Naive thymus-derived CD8-positive, alpha-beta T cell (primary cell): ENCODE measurements at regions not wholly inside any gene's neighbourhood (a gene's known extent, or its start where the extent isn't known, plus 50 kb on each side); places are given as distances from the start of the nearest gene placed in this dataset.
"Not testable (repeated sequence)": the region's sequence is repeated elsewhere in the genome, so short reads cannot be mapped to it uniquely, and the experiment has no call there.

Source experiments
- ATAC-seq, 2 donors: fragments of 150-1000 bp; cut with Tn5 transposase in 1 of 2; sonication (Bioruptor Pico), chemical (Tn5 transposase) in 1 of 2; 1 replicate in 1 of 2; 2 replicates in 1 of 2; pipeline ENCODE4 v1.10.0; 2021; ENCODE audit warnings: mild to moderate bottlenecking in 2 of 2, moderate library complexity in 2 of 2
- POLR2A ChIA-PET: fragments of 350-600 bp; sonication (Branson Sonifier 250); formaldehyde crosslinking; loops from one replicate; lab custom pipeline; 2021; ENCODE audit warnings: antibody characterized with exemption; lab: Charles Lee
- DNase-seq, 10 donors: peaks; one replicate each; pipeline versions ENCODE4 v3.0.0 to v3.0.0-alpha.2; 2020 to 2022
- H3K27ac Mint-ChIP-seq, 10 donors: one replicate each; pipeline ENCODE4 v1.8.0; 2020 to 2022; ENCODE audit warnings: mild to moderate bottlenecking in 10 of 10, mixed read lengths in 10 of 10, moderate library complexity in 4 of 10, inconsistent platforms in 1 of 10
- H3K27me3 Mint-ChIP-seq, 5 donors: one replicate each; pipeline ENCODE4 v1.8.0; 2021 to 2022; ENCODE audit warnings: mixed read lengths in 5 of 5
- H3K36me3 Mint-ChIP-seq, 3 donors: one replicate each; pipeline ENCODE4 v1.8.0; 2020 to 2022; ENCODE audit warnings: mixed read lengths in 3 of 3, mild to moderate bottlenecking in 2 of 3, inconsistent platforms in 1 of 3
- H3K4me1 Mint-ChIP-seq, 4 donors: one replicate each; pipeline ENCODE4 v1.8.0; 2021 to 2022; ENCODE audit warnings: mixed read lengths in 4 of 4
- H3K4me3 Mint-ChIP-seq, 10 donors: one replicate each; pipeline ENCODE4 v1.8.0; 2020 to 2022; ENCODE audit warnings: mild to moderate bottlenecking in 10 of 10, mixed read lengths in 10 of 10, moderate library complexity in 6 of 10, inconsistent platforms in 1 of 10
- H3K9me3 Mint-ChIP-seq, 9 donors: one replicate each; pipeline ENCODE4 v1.8.0; 2020 to 2022; ENCODE audit warnings: mixed read lengths in 9 of 9, mild to moderate bottlenecking in 3 of 9, inconsistent platforms in 1 of 9, moderate library complexity in 1 of 9

DNA sequence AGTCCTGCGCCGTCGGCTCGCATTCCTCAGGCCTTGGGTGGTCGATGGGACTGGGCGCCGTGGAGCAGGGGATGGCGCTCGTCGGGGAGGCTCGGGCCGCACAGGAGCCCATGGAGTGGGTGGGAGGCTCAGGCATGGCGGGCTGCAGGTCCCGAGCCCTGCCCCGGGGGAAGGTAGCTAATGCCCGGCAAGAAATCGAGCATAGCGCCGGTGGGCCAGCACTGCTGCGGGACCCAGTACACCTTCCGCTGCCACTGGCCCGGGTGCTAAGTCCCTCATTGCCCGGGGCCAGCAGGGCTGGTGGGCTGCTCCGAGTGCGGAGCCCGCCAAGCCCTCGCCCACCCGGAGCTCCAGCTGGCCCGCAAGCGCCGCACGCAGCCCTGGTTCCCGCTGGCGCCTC lies 122.8 kb downstream of the UFM1 start:
- DNase-seq, POLR2A ChIA-PET, ATAC-seq, H3K27ac Mint-ChIP-seq, H3K4me3 Mint-ChIP-seq, H3K36me3 Mint-ChIP-seq, H3K27me3 Mint-ChIP-seq, H3K9me3 Mint-ChIP-seq, H3K4me1 Mint-ChIP-seq: not testable (repeated sequence)

DNA sequence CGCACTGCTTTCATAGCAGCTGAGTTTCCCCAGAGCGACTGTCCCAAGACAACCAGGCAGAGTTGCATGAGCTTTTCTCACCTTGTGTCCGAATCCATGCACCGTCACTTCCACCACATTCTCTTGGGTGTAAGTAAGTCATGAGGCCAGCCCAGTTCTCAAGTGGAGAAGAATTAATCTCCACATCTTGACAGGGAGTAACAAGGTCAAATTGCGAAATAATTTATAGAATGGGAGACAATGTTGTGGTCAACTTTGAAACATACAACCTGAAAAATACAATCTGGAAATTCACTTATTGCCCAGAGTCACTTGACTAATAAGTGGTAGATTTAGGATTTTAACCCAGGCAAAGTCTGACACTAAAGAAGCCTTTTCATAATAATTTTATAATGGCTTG lies 123.7 kb downstream of the UFM1 start:
- Mint-ChIP-seq H3K27ac (no peak overlapping the region), H3K27me3 (peaks cover 0 to 7% (median 0%) of the 10 kb centered on the region in 5 donors), H3K4me1 (no peaks in the 10 kb centered on the region), H3K36me3 (no peaks in the 10 kb centered on the region), H3K4me3 (no peak overlapping the region), H3K9me3 (no peaks in the 10 kb centered on the region)
- ATAC-seq (no peak), DNase-seq (no peak)
- POLR2A ChIA-PET, result no interaction called here

DNA sequence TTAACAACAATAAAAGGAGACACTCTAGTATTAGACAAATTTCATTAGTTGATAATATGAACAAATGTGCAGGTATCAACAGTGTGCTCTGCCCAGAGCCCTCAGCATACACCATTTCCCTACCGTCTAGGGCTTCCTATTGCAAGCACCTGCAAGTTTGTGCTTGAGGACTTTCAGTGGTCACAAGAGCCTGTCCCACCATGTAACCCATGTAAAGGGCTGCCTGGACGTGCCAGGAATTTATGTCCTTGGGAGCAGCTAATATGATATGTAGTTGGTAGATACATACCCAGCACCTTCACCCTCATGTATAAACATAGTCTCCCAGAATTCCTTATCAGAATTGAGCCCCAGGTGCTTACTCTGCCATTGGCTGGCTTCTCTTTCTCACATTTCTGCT lies 128.0 kb downstream of the UFM1 start:
- no peak for DNase-seq
- Mint-ChIP-seq H3K27ac (no peak overlapping the region), H3K36me3 (no peaks in the 10 kb centered on the region), H3K4me1 (no peaks in the 10 kb centered on the region), H3K9me3 (no peaks in the 10 kb centered on the region), H3K4me3 (no peak overlapping the region), H3K27me3 (peaks cover 0 to 1% (median 0%) of the 10 kb centered on the region in 5 donors)
- POLR2A ChIA-PET, result no interaction called here
- no peak for ATAC-seq

DNA sequence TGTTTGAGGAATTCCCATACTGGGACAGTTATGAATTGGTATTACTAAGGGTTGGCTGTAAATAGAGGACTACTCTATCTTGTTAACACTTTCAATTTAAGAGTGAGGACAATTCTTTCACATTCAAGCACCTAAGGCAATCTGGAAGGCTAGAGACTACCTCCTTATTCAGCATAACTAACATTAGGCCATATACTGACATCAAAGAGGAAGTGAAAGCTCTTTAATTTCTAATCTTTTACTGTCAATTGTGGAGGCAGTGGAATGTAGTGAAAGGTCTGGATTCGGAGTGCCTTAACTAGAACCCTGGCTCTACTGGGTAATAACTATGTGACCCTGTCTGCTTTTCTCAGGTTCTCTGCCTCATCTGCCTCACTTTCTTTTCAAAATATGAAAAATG lies 134.0 kb downstream of the UFM1 start:
- H3K9me3 Mint-ChIP-seq, result no peaks in the 10 kb centered on the region
- H3K27me3 Mint-ChIP-seq, result peaks cover 0 to 1% (median 0%) of the 10 kb centered on the region in 5 donors
- no peaks in the 10 kb centered on the region for H3K36me3 Mint-ChIP-seq
- no peak overlapping the region for H3K27ac Mint-ChIP-seq
- H3K4me1 Mint-ChIP-seq, result no peaks in the 10 kb centered on the region
- ATAC-seq, result no peak
- POLR2A ChIA-PET, result no interaction called here
- no peak for DNase-seq
- no peak overlapping the region for H3K4me3 Mint-ChIP-seq

DNA sequence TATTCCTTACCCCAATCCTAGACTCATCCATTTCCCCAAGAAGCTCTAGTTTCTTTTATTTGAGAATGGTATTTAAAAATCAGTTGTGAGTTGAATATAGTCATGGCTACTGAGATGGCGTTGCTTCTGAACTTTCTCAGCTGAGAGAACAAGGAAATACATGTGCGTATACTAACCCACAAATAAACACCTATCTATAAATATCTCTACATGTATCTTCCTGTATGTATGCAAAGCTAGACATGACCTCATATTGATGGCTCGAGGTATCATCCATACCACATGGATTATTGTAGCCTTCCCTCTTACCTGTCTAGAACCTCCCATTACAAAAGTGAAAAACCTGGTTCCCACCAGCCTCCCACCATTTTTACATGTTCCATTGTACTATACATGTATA lies 141.0 kb downstream of the UFM1 start:
- DNase-seq (no peak), ATAC-seq (no peak)
- Mint-ChIP-seq H3K27ac (no peak overlapping the region), H3K4me1 (no peaks in the 10 kb centered on the region), H3K27me3 (peaks cover 0 to 17% (median 2%) of the 10 kb centered on the region in 5 donors), H3K36me3 (no peaks in the 10 kb centered on the region), H3K4me3 (no peak overlapping the region), H3K9me3 (peaks cover 0 to 2% (median 0%) of the 10 kb centered on the region in 9 donors)
- POLR2A ChIA-PET, result no interaction called here

DNA sequence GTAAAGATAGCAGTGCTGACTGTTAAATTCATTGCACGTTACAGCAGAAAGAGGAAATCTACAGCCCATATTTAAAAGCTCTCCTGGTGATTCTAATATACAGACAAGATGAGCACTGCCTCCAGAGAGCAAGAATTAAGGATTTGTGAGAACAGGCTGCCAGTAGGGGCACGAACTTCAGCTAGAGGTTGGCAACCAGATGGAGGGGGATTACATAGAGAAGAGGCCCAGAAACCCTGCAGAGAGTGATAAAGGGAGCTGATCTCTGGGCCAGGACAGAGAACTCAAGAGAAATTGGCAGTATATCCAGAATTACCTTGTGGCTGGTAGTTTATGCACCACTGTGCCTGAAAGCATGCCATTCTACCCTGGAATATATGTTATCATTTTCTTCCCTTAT lies 144.8 kb downstream of the UFM1 start:
- H3K27ac Mint-ChIP-seq, result no peak overlapping the region
- DNase-seq (no peak), ATAC-seq (no peak)
- no peak overlapping the region for H3K4me3 Mint-ChIP-seq
- POLR2A ChIA-PET, result no interaction called here
- H3K4me1 Mint-ChIP-seq, result no peaks in the 10 kb centered on the region
- peaks cover 2 to 17% (median 4%) of the 10 kb centered on the region in 5 donors for H3K27me3 Mint-ChIP-seq
- H3K9me3 Mint-ChIP-seq, result peaks cover 0 to 10% (median 0%) of the 10 kb centered on the region in 9 donors
- peaks cover 0 to 4% (median 0%) of the 10 kb centered on the region in 3 donors for H3K36me3 Mint-ChIP-seq

DNA sequence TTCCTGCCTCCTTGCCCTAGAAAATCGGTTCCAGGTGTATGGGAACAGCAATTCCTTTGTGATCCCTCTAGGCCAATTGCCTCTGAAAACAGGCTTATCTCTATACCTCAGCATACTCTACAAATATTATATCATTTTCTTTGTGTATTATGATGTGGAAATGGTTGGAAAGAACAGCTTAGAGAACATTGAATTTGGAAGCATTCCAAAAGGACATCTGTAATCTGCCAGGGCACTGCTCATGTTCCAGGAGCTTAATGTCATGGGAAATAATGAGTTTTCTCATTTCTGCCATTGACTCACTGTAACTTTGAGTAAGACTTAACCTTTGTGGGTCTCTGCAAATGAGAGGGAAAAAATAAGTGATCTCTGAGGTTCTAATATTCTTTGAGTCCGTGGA lies 147.3 kb downstream of the UFM1 start:
- ATAC-seq (no peak), DNase-seq (no peak)
- POLR2A ChIA-PET, result no interaction called here
- Mint-ChIP-seq H3K4me1 (no peaks in the 10 kb centered on the region), H3K9me3 (peaks cover 0 to 11% (median 4%) of the 10 kb centered on the region in 9 donors), H3K27ac (no peak overlapping the region), H3K27me3 (peaks cover 2 to 17% (median 4%) of the 10 kb centered on the region in 5 donors), H3K36me3 (peaks cover 0 to 4% (median 0%) of the 10 kb centered on the region in 3 donors), H3K4me3 (no peak overlapping the region)

DNA sequence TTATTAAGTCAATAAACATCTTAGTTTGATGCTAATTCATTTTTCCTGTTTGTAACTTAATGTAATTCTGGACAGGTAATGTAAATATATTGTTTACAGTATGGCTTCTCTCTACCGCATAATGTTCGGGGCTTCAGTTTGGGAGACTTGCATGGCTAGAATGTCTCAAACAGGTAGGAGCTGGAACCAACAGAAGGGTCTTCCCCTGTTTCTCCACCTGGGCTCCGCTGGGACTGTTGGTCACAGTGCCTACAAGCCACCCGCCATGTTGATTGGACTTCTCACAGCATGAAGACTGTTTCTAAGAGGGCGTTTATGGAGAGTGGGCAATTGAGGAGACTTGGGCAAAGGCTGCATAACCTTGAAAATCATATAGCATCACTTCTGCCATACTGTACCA lies 148.6 kb downstream of the UFM1 start:
- Mint-ChIP-seq H3K4me3 (no peak overlapping the region), H3K9me3 (peaks cover 0 to 16% (median 4%) of the 10 kb centered on the region in 9 donors), H3K27me3 (peaks cover 2 to 17% (median 9%) of the 10 kb centered on the region in 5 donors), H3K4me1 (no peaks in the 10 kb centered on the region), H3K36me3 (peaks cover 0 to 4% (median 0%) of the 10 kb centered on the region in 3 donors), H3K27ac (no peak overlapping the region)
- POLR2A ChIA-PET, result no interaction called here
- ATAC-seq (no peak), DNase-seq (no peak)

DNA sequence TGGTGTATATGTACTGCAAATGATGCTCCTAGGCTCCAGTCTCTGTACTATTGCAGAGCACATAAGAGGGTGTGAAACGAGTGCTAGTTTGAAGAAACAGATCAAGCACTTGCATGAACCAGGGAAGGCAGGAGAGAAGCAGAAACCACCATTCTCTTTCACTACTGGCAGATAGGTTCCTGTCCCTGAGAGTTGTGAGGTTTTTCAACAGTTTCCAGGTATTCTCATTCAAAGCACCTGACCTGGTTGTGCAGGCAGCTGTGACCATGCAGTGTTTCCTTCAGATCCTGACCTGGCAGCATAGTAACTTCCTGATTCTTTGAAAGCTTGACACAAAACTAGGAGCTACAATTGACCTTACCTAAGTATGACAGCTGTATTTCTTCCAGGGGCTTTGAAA lies 164.9 kb downstream of the UFM1 start:
- no peak for ATAC-seq
- POLR2A ChIA-PET, result no interaction called here

DNA sequence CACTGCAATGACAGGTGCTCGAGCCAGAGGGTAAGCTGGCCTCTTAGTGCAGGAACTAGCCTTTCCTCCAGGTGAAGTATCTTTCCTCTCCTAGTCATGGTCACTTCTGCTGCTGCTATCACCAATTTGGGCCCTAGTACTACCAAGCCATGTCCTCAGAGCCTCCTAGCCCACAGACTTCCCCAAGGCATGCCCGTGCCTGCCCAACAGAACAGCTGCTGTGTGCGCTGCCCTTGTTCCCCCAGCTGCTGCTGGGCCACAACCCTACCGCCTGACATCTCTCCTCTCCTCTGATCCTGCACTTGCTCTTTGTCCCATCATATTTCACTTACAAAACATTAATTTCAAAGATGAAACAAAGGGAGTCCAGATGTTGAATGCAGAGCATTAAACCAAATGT lies 168.5 kb upstream of the FREM2 start:
- no peak overlapping the region for H3K4me3 Mint-ChIP-seq

More for the DNA sequence above, 164.9 kb downstream of the UFM1 start:
- Mint-ChIP-seq H3K27ac (no peak overlapping the region), H3K9me3 (peaks cover 0 to under 1% (median 0%) of the 10 kb centered on the region in 9 donors), H3K4me3 (no peak overlapping the region), H3K36me3 (no peaks in the 10 kb centered on the region), H3K27me3 (peaks cover 0 to 23% (median 6%) of the 10 kb centered on the region in 5 donors), H3K4me1 (no peaks in the 10 kb centered on the region)
- no peak for DNase-seq

DNA sequence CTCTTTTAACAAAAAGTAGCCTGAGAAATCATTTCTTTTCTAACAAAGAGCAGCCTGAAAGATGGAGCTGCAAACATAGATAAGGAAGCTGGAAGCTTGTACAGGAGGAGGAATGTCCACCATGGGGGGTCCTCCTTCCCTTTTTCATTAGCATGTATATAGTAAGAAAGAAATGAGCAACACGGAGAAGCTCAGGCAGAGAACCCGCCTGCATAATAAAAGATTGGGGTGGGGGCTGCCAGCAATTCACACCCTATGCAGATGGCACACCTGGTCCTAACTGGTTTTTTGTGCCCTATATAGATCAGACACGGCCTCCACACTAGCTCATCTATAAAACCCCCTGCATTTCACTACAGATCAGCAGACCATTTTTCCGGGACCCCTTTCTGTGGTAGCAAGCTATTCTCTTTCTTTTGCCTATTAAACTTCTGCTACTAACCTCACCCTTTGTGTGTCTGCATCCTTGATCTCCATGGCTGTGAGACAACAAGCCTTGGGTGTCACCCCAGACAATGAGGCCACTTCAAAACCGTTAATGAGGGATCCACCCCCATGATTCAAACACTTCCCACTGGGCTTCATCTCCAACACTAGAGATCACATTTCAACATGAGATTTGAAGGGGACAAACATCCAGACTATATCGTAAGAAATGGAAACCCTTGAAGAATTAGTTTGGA lies 167.5 kb upstream of the FREM2 start:
- Mint-ChIP-seq H3K4me1 (no peaks in the 10 kb centered on the region), H3K9me3 (peaks cover 0 to 2% (median 0%) of the 10 kb centered on the region in 9 donors), H3K27me3 (peaks cover 0 to 12% (median 2%) of the 10 kb centered on the region in 5 donors), H3K27ac (no peak overlapping the region), H3K4me3 (no peak overlapping the region), H3K36me3 (no peaks in the 10 kb centered on the region)
- POLR2A ChIA-PET, result no interaction called here
- ATAC-seq (no peak), DNase-seq (no peak)

More for the DNA sequence above, 168.5 kb upstream of the FREM2 start:
- Mint-ChIP-seq H3K27me3 (peaks cover 0 to 13% (median 4%) of the 10 kb centered on the region in 5 donors), H3K9me3 (peaks cover 0 to 2% (median 0%) of the 10 kb centered on the region in 9 donors), H3K36me3 (no peaks in the 10 kb centered on the region), H3K4me1 (no peaks in the 10 kb centered on the region), H3K27ac (no peak overlapping the region)
- ATAC-seq (no peak), DNase-seq (no peak)
- POLR2A ChIA-PET, result no interaction called here

DNA sequence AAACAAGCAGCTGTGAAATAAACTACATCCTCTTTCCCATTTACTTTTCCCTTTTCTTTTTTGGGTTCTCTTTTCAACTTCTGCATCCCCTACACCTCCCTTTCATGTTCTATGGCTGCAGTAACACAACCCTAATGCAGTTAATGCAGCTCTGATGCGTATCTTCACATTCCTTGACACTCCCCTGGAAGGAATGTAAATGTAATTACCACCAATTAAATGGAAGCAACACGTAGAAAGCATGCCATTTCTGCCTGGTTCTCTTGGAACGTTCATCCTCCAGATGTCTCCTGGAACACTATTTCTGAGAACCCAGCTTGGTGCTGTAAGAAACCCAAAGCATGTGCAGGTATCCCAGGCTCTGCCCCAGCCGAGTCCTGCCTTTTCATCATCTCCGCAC lies 166.8 kb upstream of the FREM2 start:
- H3K27me3 Mint-ChIP-seq, result peaks cover 1 to 12% (median 2%) of the 10 kb centered on the region in 5 donors
- H3K36me3 Mint-ChIP-seq, result no peaks in the 10 kb centered on the region
- H3K27ac Mint-ChIP-seq, result no peak overlapping the region
- ATAC-seq (no peak), DNase-seq (no peak)
- POLR2A ChIA-PET, result no interaction called here
- peaks cover 0 to 2% (median 0%) of the 10 kb centered on the region in 9 donors for H3K9me3 Mint-ChIP-seq
- H3K4me3 Mint-ChIP-seq, result no peak overlapping the region
- H3K4me1 Mint-ChIP-seq, result no peaks in the 10 kb centered on the region

DNA sequence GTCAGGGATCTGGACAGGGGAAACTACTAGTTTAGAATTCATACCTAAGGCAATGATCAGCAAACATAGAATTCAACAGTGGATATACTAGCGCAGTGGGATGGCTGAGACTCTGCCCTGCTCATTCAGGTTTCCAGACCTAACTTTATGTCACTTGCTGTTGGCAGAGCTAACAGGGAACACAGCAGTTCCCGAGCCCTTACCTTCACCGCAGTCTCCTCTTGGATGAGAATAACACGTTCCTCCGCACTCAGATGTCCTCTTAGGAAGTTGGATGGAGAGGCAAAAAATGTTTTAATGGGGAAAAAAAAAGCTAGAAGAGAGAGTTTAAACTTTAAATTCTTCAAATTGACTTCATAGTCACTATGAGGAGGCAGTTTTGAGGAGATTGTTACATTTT lies 159.7 kb upstream of the FREM2 start:
- Mint-ChIP-seq H3K27me3 (peaks cover 1 to 19% (median 7%) of the 10 kb centered on the region in 5 donors), H3K4me1 (no peaks in the 10 kb centered on the region), H3K36me3 (no peaks in the 10 kb centered on the region), H3K4me3 (no peak overlapping the region), H3K27ac (no peak overlapping the region), H3K9me3 (no peaks in the 10 kb centered on the region)
- POLR2A ChIA-PET, result no interaction called here
- DNase-seq, result no peak
- no peak for ATAC-seq

DNA sequence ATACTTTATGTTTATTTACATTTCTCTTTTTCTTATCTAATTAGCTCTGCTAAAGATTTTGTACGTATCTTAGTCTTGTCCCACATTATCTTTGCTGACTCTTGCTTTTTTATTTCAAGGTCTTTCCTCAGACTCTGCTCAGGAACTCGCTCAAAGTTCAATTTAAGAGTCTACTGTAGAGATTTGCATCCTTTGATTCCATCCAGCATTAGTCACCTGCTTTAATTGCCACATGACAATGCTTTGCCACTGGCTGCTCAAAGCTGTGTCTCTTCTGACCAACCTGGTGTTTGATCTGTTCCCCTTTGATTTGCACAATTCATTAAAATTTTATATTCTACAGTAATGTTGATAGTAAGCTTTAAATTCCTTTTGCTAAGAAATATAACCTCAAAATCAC lies 157.9 kb upstream of the FREM2 start:
- Mint-ChIP-seq H3K9me3 (no peaks in the 10 kb centered on the region), H3K4me1 (no peaks in the 10 kb centered on the region), H3K4me3 (no peak overlapping the region), H3K27ac (no peak overlapping the region), H3K27me3 (peaks cover 1 to 19% (median 8%) of the 10 kb centered on the region in 5 donors), H3K36me3 (no peaks in the 10 kb centered on the region)
- POLR2A ChIA-PET, result no interaction called here
- ATAC-seq (no peak), DNase-seq (no peak)
